ENCODE measurements at regions not wholly inside any gene's neighbourhood (a gene's known extent, or its start where the extent isn't known, plus 50 kb on each side); places are given as distances from the start of the nearest gene placed in this dataset.

DNA sequence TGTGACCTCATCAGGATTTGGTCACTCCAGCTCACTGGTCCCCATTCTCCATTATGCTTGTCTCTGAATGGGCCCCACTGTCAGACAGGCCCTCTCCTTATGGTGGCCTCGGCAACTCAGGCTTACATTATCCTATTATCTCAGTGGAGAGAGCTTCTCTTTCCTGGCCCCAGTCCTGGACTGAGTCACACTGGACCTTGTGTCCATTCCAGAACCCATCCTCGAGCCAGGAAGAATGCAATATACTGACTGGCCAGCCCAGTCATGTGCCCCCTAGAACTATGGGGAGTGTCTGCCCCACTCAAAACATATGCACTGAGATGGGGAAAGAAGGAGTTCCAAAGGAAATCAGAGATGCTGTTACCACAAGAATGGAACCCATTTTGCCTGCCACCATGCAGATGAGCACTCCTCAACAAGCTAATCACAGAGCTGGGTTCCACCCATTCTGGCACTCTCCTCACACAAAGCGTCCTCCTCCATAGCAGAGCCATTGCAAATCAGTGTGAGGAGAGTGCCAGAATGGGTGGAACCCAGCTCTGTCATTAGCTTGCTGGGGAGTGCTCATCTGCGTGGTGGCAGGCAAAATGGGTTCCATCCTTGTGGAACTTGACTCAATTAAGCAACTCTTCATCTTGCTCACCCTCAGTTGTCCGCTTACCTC lies 71.9 kb downstream of the CHRNA1 start:
- 66 to 73% (median 69%) methylated on average over 5 of the region's 5 CpGs for whole genome bisulfite sequencing, 4 donors
- TF ChIP-seq, protein P1, sequence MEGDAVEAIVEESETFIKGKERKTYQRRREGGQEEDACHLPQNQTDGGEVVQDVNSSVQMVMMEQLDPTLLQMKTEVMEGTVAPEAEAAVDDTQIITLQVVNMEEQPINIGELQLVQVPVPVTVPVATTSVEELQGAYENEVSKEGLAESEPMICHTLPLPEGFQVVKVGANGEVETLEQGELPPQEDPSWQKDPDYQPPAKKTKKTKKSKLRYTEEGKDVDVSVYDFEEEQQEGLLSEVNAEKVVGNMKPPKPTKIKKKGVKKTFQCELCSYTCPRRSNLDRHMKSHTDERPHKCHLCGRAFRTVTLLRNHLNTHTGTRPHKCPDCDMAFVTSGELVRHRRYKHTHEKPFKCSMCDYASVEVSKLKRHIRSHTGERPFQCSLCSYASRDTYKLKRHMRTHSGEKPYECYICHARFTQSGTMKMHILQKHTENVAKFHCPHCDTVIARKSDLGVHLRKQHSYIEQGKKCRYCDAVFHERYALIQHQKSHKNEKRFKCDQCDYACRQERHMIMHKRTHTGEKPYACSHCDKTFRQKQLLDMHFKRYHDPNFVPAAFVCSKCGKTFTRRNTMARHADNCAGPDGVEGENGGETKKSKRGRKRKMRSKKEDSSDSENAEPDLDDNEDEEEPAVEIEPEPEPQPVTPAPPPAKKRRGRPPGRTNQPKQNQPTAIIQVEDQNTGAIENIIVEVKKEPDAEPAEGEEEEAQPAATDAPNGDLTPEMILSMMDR (IDR thresholded peaks at IDR 0.05) = no peak
- TF ChIP-seq POLR2A (IDR thresholded peaks at IDR 0.05) = no peak
- Histone ChIP-seq H3K27me3 (no peaks in the 10 kb centered on the region), H3K36me3 (replicated peaks in 1 of 2) (no peaks in the 10 kb centered on the region), H3K9me3 (replicated peaks in 1 of 3) (no peaks in the 10 kb centered on the region), H3K4me3 (no peak overlapping the region), H3K27ac (no peak overlapping the region), H3K4me1 (replicated peaks in 1 of 2) (no peaks in the 10 kb centered on the region)
- DNase-seq = peak in 3 of 7 donors; percentile 29 to 59 (median 41)
- intact Hi-C loops (cut with DNase I) = loop anchor here in 1 of 2 donors (10.0 kb wide), 1 partner anchor 228 kb away; no protein-coding TSS in a partner anchor

DNA sequence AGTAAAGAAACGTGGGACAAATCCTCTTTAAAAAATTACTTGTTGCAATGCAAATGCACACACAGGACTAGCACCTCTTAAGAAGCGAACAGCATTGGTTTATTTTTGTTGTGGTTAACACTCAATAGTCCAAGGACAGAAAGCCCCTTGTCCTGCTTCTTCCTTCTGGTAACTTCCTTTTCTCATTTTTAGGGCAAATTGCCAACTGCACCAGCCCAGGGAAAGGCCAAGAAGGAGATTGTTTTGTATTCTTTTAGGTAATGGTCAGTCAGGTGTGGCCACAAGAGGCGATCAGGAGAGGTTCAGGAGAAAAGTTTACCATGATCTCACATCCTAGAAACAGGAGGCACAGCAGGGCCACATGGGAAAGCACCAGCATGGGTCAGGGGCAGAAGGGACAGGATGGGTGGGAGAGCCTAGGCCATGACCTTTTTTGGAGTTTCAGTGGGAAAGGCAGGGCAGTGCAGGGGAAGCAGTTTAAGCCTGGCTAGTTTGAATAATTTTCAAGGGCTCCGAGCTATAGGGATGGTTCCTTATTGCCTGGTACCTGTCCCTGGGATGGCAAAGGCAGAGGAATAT lies 73.0 kb downstream of the CHRNA1 start:
- 66 to 75% (median 70%) methylated on average over 4 of the region's 4 CpGs for WGBS, 4 donors
- intact Hi-C loops (cut with DNase I) = loop anchor here in 1 of 2 donors (10.0 kb wide), 1 partner anchor 226 kb away; no protein-coding TSS in a partner anchor
- no peaks in the 10 kb centered on the region for H3K36me3 ChIP-seq (replicated peaks in 1 of 2)
- H3K4me1 ChIP-seq (replicated peaks in 1 of 2) = no peaks in the 10 kb centered on the region
- no peak overlapping the region for H3K4me3 ChIP-seq
- H3K9me3 ChIP-seq (replicated peaks in 1 of 3) = no peaks in the 10 kb centered on the region
- H3K27me3 ChIP-seq = no peaks in the 10 kb centered on the region
- no peak for DNase-seq
- H3K27ac ChIP-seq = no peak overlapping the region
- TF ChIP-seq, protein P1 (IDR thresholded peaks at IDR 0.05) = no peak
- no peak for TF ChIP-seq POLR2A (IDR thresholded peaks at IDR 0.05)

DNA sequence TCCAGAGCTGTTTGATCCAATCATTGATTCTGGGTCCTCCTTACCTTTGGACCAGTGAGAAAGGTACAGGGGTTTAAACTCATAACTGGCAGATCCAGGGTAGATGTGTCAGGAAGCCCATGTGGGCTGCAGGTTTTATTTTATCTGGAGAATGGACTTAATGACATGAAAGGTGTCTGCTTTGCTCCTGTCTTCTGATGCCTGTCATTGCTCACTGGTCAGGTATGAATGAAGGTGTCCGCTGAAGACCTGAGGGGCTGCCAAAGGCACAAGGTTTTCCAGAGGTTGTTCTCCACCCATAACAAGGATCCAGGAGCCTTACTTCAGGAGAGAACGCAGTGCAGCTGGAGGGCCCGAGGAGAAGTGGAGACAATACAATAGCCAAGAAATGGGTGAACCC lies 74.2 kb downstream of the CHRNA1 start:
- Histone ChIP-seq H3K27ac (no peak overlapping the region), H3K27me3 (no peaks in the 10 kb centered on the region), H3K4me1 (replicated peaks in 1 of 2) (no peaks in the 10 kb centered on the region), H3K36me3 (replicated peaks in 1 of 2) (no peaks in the 10 kb centered on the region), H3K4me3 (no peak overlapping the region), H3K9me3 (replicated peaks in 1 of 3) (no peaks in the 10 kb centered on the region)
- 92 to 100% (median 93%) methylated on average over 3 of the region's 3 CpGs for WGBS, 4 donors
- TF ChIP-seq, protein P1 (IDR thresholded peaks at IDR 0.05) = no peak
- intact Hi-C loops (cut with DNase I) = loop anchor here in 1 of 2 donors (10.0 kb wide), 1 partner anchor 225 kb away; no protein-coding TSS in a partner anchor
- no peak for DNase-seq

DNA sequence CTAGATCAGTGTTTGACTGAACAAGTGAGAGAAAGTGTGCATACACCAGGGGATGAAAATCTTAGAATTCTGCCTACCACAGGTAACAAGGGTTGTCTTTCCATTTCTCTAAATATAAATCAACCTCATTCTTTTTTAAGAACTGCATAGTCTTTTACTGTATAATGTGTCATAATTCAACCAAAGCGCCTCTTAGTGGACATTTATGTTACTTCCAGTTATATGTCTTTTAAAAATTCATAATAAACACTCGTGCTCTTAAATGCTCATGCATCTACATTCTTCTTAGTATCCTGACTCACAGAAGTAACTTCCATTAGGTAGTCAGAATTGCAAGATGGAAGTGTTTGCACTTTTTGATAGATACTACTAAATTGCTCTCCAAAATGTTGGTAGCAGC lies 76.2 kb downstream of the CHRNA1 start:
- no peaks in the 10 kb centered on the region for H3K9me3 ChIP-seq (replicated peaks in 1 of 3)
- no peak overlapping the region for H3K27ac ChIP-seq
- no peaks in the 10 kb centered on the region for H3K27me3 ChIP-seq
- intact Hi-C loops (cut with DNase I) = loop anchor here in 1 of 2 donors (10.0 kb wide), 1 partner anchor 83 kb away; no protein-coding TSS in a partner anchor
- DNase-seq = no peak
- H3K4me1 ChIP-seq (replicated peaks in 1 of 2) = peaks cover 0 to 5% of the 10 kb centered on the region in 2 donors
- 19 to 28% (median 25%) methylated on average over 2 of the region's 2 CpGs for WGBS, 4 donors
- no peaks in the 10 kb centered on the region for H3K36me3 ChIP-seq (replicated peaks in 1 of 2)
- no peak overlapping the region for H3K4me3 ChIP-seq
- no peak for TF ChIP-seq POLR2A (IDR thresholded peaks at IDR 0.05)
- TF ChIP-seq, protein P1 (IDR thresholded peaks at IDR 0.05) = peak in 5 of 6 experiments; percentile 32 to 48 (median 41)

Data from adrenal gland (tissue), 9 donors.